K562 (cell line): ENCODE measurements at regions not wholly inside any gene's neighbourhood (a gene's known extent, or its start where the extent isn't known, plus 50 kb on each side); places are given as distances from the start of the nearest gene placed in this dataset.

ENCODE experiments used
- ATAC-seq: fragments of 200-7000 bp; cut with Tn5 transposase; 3 replicates; pipeline ENCODE4 v1.9.1; 2020; ENCODE audit warnings: moderate library complexity
- BruUV-seq: library from RNA; stranded (reverse); fragments of 400-500 nt; replicated peaks from 2 replicates; lab custom pipeline; 2021; lab: Mats Ljungman, UMichigan
- CTCF ChIA-PET: fragments of 300-600 bp; formaldehyde crosslinking; extraction: SDS; loops from one replicate; lab custom pipeline; 2021; ENCODE audit warnings: low intra/inter-chr PET ratio; lab: Yijun Ruan, JAX
- POLR2A ChIA-PET: fragments of 300-600, 350-650 bp; sonication (Branson Sonifier 250); formaldehyde crosslinking; extraction: SDS; loops from one replicate; lab custom pipeline; 2021; ENCODE audit warnings: antibody characterized with exemption, inconsistent platforms; lab: Yijun Ruan, JAX
- DNase-seq, 4 experiments: peaks; one replicate each; pipeline versions ENCODE4 v3.0.0 to v3.0.0-alpha.2; 2011 to 2018; ENCODE audit warnings: low spot score in 3 of 4, mixed read lengths in 3 of 4; ENCODE audit errors: extremely low read depth in 1 of 4
- FAIRE-seq: peaks from 2 replicates; lab custom pipeline; 2011; peaks lifted over from hg19 to GRCh38; lab: Jason Lieb, UNC
- H2AFZ ChIP-seq: 2 replicates; pipeline ENCODE4 v1.6.0; 2011; ENCODE audit warnings: low read depth, low read length, control low read depth, inconsistent platforms
- H3K27ac ChIP-seq: fragments of 200-600 bp; 3 replicates; pipeline ENCODE4 v1.8.0; 2011; ENCODE audit warnings: low read depth, mild to moderate bottlenecking, control low read depth, inconsistent platforms, low read length, moderate library complexity, mixed read lengths; ENCODE audit errors: extremely low read depth
- H3K27me3 ChIP-seq, 2 experiments: fragments of 300-600 bp in 1 of 2; 2 replicates in 1 of 2; 3 replicates in 1 of 2; pipeline versions ENCODE4 v1.6.0 to v1.8.0; 2011; ENCODE audit warnings: inconsistent platforms in 2 of 2, low read length in 2 of 2, mild to moderate bottlenecking in 1 of 2, mixed read lengths in 1 of 2, moderate library complexity in 1 of 2; ENCODE audit not compliant: control insufficient read depth in 2 of 2, insufficient read depth in 2 of 2
- H3K36me3 ChIP-seq: fragments of 300-600 bp; 3 replicates; pipeline ENCODE4 v1.8.0; 2011; ENCODE audit warnings: mild to moderate bottlenecking, low read length, inconsistent platforms; ENCODE audit not compliant: control insufficient read depth, insufficient read depth
- H3K4me1 ChIP-seq, 2 experiments: fragments of 200-600 bp in 1 of 2; replicated peaks in 1 of 2; 2 replicates in 1 of 2; 3 replicates in 1 of 2; pipeline versions ENCODE4 v1.5.1 to v1.8.0; 2011; ENCODE audit warnings: inconsistent platforms in 2 of 2, low read length in 2 of 2, mild to moderate bottlenecking in 1 of 2, mixed read lengths in 1 of 2, moderate library complexity in 1 of 2; ENCODE audit not compliant: control insufficient read depth in 2 of 2, insufficient read depth in 2 of 2
- H3K4me2 ChIP-seq: 2 replicates; pipeline ENCODE4 v1.6.1; 2011; ENCODE audit warnings: low read length, control low read depth, inconsistent platforms, mixed read lengths; ENCODE audit not compliant: insufficient read depth
- H3K4me3 ChIP-seq: fragments of 200-600 bp; sonication (generic), shearing (Covaris generic); 2 replicates; pipeline ENCODE4 v1.5.1; 2016; ENCODE audit warnings: control low read depth, inconsistent platforms
- H3K79me2 ChIP-seq: fragments of 200-600 bp; 3 replicates; pipeline ENCODE4 v1.8.0; 2011; ENCODE audit warnings: low read length, inconsistent platforms; ENCODE audit not compliant: control insufficient read depth, insufficient read depth
- H3K9ac ChIP-seq, 2 experiments: 2 replicates each; pipeline versions ENCODE4 v1.6.0 to v1.6.1; 2011; ENCODE audit warnings: low read depth in 2 of 2, low read length in 2 of 2, control low read depth in 1 of 2, inconsistent platforms in 1 of 2, mild to moderate bottlenecking in 1 of 2, mixed read lengths in 1 of 2; ENCODE audit not compliant: insufficient read depth in 1 of 2
- H3K9me1 ChIP-seq: one replicate; pipeline ENCODE4 v1.6.0; 2011; ENCODE audit warnings: inconsistent platforms, mild to moderate bottlenecking, low read length, moderate library complexity; ENCODE audit not compliant: control insufficient read depth, insufficient read depth
- H3K9me3 ChIP-seq: replicated peaks from 2 replicates; pipeline ENCODE4 v1.5.1; 2011; ENCODE audit warnings: low read depth, low read length, inconsistent platforms; ENCODE audit not compliant: control insufficient read depth, insufficient read depth
- H4K20me1 ChIP-seq: replicated peaks from 2 replicates; pipeline ENCODE4 v1.6.1; 2011; ENCODE audit warnings: low read length, inconsistent platforms, mixed read lengths; ENCODE audit not compliant: control insufficient read depth, insufficient read depth
- ATF6 ChIP-seq: sonication (generic); formaldehyde crosslinking; IDR thresholded peaks from 2 replicates; pipeline ENCODE4 v1.4.0; 2020; ENCODE audit warnings: mild to moderate bottlenecking, missing genetic modification reagents
- FOSL1 ChIP-seq: fragments of 200-800 bp; sonication (Bioruptor generic); conservative IDR thresholded peaks from 2 replicates; pipeline ENCODE4 v1.6.1; 2016; ENCODE audit warnings: missing genetic modification characterization, missing compliant biosample characterization
- HNRNPK ChIP-seq: fragments of 200-400 bp; formaldehyde crosslinking; IDR thresholded peaks from one replicate; pipeline ENCODE4 v1.6.1; 2018; ENCODE audit warnings: mild to moderate bottlenecking, low read depth, low read length; ENCODE audit not compliant: poor library complexity, severe bottlenecking
- NELFE ChIP-seq: IDR thresholded peaks from 2 replicates; pipeline ENCODE4 v1.6.1; 2011; ENCODE audit warnings: mild to moderate bottlenecking; ENCODE audit not compliant: insufficient read depth, insufficient read length
- PURB ChIP-seq: sonication (generic); formaldehyde crosslinking; IDR thresholded peaks from 2 replicates; pipeline ENCODE4 v1.9.0; 2021; ENCODE audit warnings: low read depth, mild to moderate bottlenecking, missing genetic modification reagents
- RBM17 ChIP-seq: fragments of 200-400 bp; formaldehyde crosslinking; IDR thresholded peaks from 2 replicates; pipeline ENCODE4 v1.6.1; 2017; ENCODE audit warnings: low read depth, mild to moderate bottlenecking, low read length, borderline replicate concordance
- SNIP1 ChIP-seq: fragments of 450-650 bp; IDR thresholded peaks from 2 replicates; pipeline ENCODE4 v1.7.1; 2017; ENCODE audit warnings: low read depth, mild to moderate bottlenecking
- SPI1 ChIP-seq: IDR thresholded peaks from 2 replicates; pipeline ENCODE4 v1.6.1; 2011; ENCODE audit warnings: low read depth, low read length, control low read depth, borderline replicate concordance
- ZBTB2 ChIP-seq: fragments of 450-650 bp; IDR thresholded peaks from 2 replicates; pipeline ENCODE4 v1.6.1; 2016; ENCODE audit warnings: antibody characterized with exemption
- ZNF197 ChIP-seq: fragments of 200-800 bp; sonication (Bioruptor generic); IDR thresholded peaks from 2 replicates; pipeline ENCODE4 v1.6.1; 2016; ENCODE audit warnings: low read depth, missing genetic modification characterization, missing compliant biosample characterization
- ZNF395 ChIP-seq: fragments of 200-800 bp; sonication (Bioruptor generic); IDR thresholded peaks from 2 replicates; pipeline ENCODE4 v1.6.1; 2017; ENCODE audit warnings: missing genetic modification characterization, missing compliant biosample characterization
- in situ Hi-C: fragments of 300-500 bp; cut with MboI; formaldehyde crosslinking; loops from 4 replicates; pipeline ENCODE4 v1.15.0; 2018; ENCODE audit warnings: inconsistent platforms, mixed read lengths
- intact Hi-C: fragments of 100-400 bp; cut with micrococcal nuclease; formaldehyde crosslinking; loops from 2 replicates; pipeline ENCODE4 v1.14.2; 2022
- TF ChIP-seq, protein P1 (sequence below): sonication (generic); formaldehyde crosslinking; IDR thresholded peaks from 2 replicates; pipeline ENCODE4 v1.8.1; 2023; ENCODE audit warnings: mild to moderate bottlenecking, missing genetic modification reagents
- TF ChIP-seq, protein P2 (sequence below): sonication (generic); formaldehyde crosslinking; IDR thresholded peaks from 2 replicates; pipeline ENCODE4 v1.8.1; 2023; ENCODE audit warnings: mild to moderate bottlenecking, missing genetic modification reagents

- TF ChIP-seq ZBTB2: no peak
- TF ChIP-seq ZNF197 (CRISPR knock-in tag): no peak
- TF ChIP-seq HNRNPK: no peak
- no peak for TF ChIP-seq FOSL1
Observed at GRCh38 chr5:20649966-20650365, 662.0 kb upstream of the CDH18 start (continued).

DNA sequence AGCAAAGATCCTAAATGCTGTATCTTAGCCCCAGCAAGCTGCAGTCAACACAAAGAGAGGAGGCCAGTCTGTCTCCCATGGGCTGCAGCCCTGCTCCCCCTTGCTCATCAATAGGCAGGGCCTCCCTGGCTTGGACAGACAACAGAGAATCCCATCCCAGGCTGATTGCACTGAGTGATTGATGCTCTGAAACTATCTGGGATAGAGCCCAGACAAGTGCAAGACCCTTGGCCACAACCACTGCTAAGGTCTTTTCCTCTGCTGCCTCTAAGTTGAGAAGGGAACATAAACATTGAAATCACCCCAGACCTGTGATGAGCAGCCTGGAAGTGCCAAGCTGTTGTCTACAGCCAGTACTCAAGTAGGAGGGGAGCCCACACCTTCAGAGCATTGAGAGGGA, 661.0 kb upstream of the CDH18 start:
- Histone ChIP-seq H3K27ac (no peak overlapping the region), H3K27me3 (no peaks in the 10 kb centered on the region), H3K79me2 (no peaks in the 10 kb centered on the region), H2AFZ (no peak overlapping the region), H3K9me3 (peaks cover 4% of the 10 kb centered on the region), H3K4me3 (no peak overlapping the region), H3K36me3 (no peaks in the 10 kb centered on the region), H3K4me2 (no peak overlapping the region), H4K20me1 (no peaks in the 10 kb centered on the region), H3K9me1 (no peaks in the 10 kb centered on the region), H3K9ac (no peak overlapping the region), H3K4me1 (no peaks in the 10 kb centered on the region)
- CTCF ChIA-PET: no interaction called here
- POLR2A ChIA-PET: no interaction called here
- ATAC-seq (no peak), DNase-seq (no peak), FAIRE-seq (no peak)
- no TSS peak for BruUV-seq
- in situ Hi-C loops: no loop called here
- intact Hi-C loops: no loop called here
- TF ChIP-seq, protein P1, sequence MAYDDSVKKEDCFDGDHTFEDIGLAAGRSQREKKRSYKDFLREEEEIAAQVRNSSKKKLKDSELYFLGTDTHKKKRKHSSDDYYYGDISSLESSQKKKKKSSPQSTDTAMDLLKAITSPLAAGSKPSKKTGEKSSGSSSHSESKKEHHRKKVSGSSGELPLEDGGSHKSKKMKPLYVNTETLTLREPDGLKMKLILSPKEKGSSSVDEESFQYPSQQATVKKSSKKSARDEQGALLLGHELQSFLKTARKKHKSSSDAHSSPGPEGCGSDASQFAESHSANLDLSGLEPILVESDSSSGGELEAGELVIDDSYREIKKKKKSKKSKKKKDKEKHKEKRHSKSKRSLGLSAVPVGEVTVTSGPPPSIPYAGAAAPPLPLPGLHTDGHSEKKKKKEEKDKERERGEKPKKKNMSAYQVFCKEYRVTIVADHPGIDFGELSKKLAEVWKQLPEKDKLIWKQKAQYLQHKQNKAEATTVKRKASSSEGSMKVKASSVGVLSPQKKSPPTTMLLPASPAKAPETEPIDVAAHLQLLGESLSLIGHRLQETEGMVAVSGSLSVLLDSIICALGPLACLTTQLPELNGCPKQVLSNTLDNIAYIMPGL (CRISPR knock-in tag): no peak
- no peak for TF ChIP-seq RBM17
- no peak for TF ChIP-seq ATF6 (CRISPR knock-in tag)
- TF ChIP-seq, protein P2, sequence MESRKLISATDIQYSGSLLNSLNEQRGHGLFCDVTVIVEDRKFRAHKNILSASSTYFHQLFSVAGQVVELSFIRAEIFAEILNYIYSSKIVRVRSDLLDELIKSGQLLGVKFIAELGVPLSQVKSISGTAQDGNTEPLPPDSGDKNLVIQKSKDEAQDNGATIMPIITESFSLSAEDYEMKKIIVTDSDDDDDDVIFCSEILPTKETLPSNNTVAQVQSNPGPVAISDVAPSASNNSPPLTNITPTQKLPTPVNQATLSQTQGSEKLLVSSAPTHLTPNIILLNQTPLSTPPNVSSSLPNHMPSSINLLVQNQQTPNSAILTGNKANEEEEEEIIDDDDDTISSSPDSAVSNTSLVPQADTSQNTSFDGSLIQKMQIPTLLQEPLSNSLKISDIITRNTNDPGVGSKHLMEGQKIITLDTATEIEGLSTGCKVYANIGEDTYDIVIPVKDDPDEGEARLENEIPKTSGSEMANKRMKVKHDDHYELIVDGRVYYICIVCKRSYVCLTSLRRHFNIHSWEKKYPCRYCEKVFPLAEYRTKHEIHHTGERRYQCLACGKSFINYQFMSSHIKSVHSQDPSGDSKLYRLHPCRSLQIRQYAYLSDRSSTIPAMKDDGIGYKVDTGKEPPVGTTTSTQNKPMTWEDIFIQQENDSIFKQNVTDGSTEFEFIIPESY (CRISPR knock-in tag): no peak
- TF ChIP-seq ZNF395 (CRISPR knock-in tag): no peak
- TF ChIP-seq PURB: no peak
- no peak for TF ChIP-seq SNIP1
- TF ChIP-seq NELFE: no peak
- no peak for TF ChIP-seq SPI1
